ENCODE measurements at regions not wholly inside any gene's neighbourhood (a gene's known extent, or its start where the extent isn't known, plus 50 kb on each side); places are given as distances from the start of the nearest gene placed in this dataset.

- TF ChIP-seq CTCF (IDR thresholded peaks at IDR 0.05; ENCODE audit: insufficient read depth, low read length) (no peak), GABPA (IDR thresholded peaks at IDR 0.05; ENCODE audit: low read depth) (no peak), POLR2AphosphoS5 (IDR thresholded peaks at IDR 0.05; ENCODE audit: low read depth) (no peak), SPI1 (IDR thresholded peaks at IDR 0.05; ENCODE audit: borderline replicate concordance, low read depth) (no peak), REST (IDR thresholded peaks at IDR 0.05; ENCODE audit: insufficient replicate concordance, low read depth) (no peak)
- Histone ChIP-seq H3K27ac (replicated peaks) (no peak overlapping the region), H3K27me3 (ENCODE audit: insufficient read depth, poor library complexity, severe bottlenecking) (no peaks in the 10 kb centered on the region), H3K4me3 (replicated peaks; ENCODE audit: insufficient read depth, low read length) (no peak overlapping the region)
- DNase-seq (ENCODE audit: low read depth in 1 of 2, low spot score in 1 of 2): no peak
Observed at GRCh38 chr1:163794551-163794950, 472.8 kb downstream of the NUF2 start.

- H3K4me3 ChIP-seq (replicated peaks; ENCODE audit: insufficient read depth, low read length): no peak overlapping the region
- no peak for DNase-seq (ENCODE audit: low read depth in 1 of 2, low spot score in 1 of 2)
- no peaks in the 10 kb centered on the region for H3K27me3 ChIP-seq (ENCODE audit: insufficient read depth, poor library complexity, severe bottlenecking)
- TF ChIP-seq CTCF (IDR thresholded peaks at IDR 0.05; ENCODE audit: insufficient read depth, low read length): no peak
- TF ChIP-seq GABPA (IDR thresholded peaks at IDR 0.05; ENCODE audit: low read depth): no peak
- TF ChIP-seq POLR2AphosphoS5 (IDR thresholded peaks at IDR 0.05; ENCODE audit: low read depth): no peak
- TF ChIP-seq REST (IDR thresholded peaks at IDR 0.05; ENCODE audit: insufficient replicate concordance, low read depth): no peak
- TF ChIP-seq SPI1 (IDR thresholded peaks at IDR 0.05; ENCODE audit: borderline replicate concordance, low read depth): no peak
- H3K27ac ChIP-seq (replicated peaks): no peak overlapping the region
Observed at GRCh38 chr1:163796394-163796821, 474.7 kb downstream of the NUF2 start.

GRCh38 chr1:163797816-163798215, 476.1 kb downstream of the NUF2 start:
- TF ChIP-seq SPI1 (IDR thresholded peaks at IDR 0.05; ENCODE audit: borderline replicate concordance, low read depth) (no peak), POLR2AphosphoS5 (IDR thresholded peaks at IDR 0.05; ENCODE audit: low read depth) (no peak), REST (IDR thresholded peaks at IDR 0.05; ENCODE audit: insufficient replicate concordance, low read depth) (no peak), CTCF (IDR thresholded peaks at IDR 0.05; ENCODE audit: insufficient read depth, low read length) (no peak), GABPA (IDR thresholded peaks at IDR 0.05; ENCODE audit: low read depth) (no peak)
- no peak overlapping the region for H3K4me3 ChIP-seq (replicated peaks; ENCODE audit: insufficient read depth, low read length)
- DNase-seq (ENCODE audit: low read depth in 1 of 2, low spot score in 1 of 2): no peak
- no peak overlapping the region for H3K27ac ChIP-seq (replicated peaks)
- no peaks in the 10 kb centered on the region for H3K27me3 ChIP-seq (ENCODE audit: insufficient read depth, poor library complexity, severe bottlenecking)

Data from HL-60 (cell line).